Stimulated activated CD4-positive, alpha-beta T cell treated with anti-CD3 and anti-CD28 coated beads, Interleukin-15, amount 100 ng/mL, for 24 hours (primary cell): ENCODE measurements at regions not wholly inside any gene's neighbourhood (a gene's known extent, or its start where the extent isn't known, plus 50 kb on each side); places are given as distances from the start of the nearest gene placed in this dataset.
"Not testable (repeated sequence)": the region's sequence is repeated elsewhere in the genome, so short reads cannot be mapped to it uniquely, and the experiment has no call there.

Experiments used
- DNase-seq: peaks from one replicate; pipeline ENCODE4 v3.0.0-alpha.2; 2020

DNA sequence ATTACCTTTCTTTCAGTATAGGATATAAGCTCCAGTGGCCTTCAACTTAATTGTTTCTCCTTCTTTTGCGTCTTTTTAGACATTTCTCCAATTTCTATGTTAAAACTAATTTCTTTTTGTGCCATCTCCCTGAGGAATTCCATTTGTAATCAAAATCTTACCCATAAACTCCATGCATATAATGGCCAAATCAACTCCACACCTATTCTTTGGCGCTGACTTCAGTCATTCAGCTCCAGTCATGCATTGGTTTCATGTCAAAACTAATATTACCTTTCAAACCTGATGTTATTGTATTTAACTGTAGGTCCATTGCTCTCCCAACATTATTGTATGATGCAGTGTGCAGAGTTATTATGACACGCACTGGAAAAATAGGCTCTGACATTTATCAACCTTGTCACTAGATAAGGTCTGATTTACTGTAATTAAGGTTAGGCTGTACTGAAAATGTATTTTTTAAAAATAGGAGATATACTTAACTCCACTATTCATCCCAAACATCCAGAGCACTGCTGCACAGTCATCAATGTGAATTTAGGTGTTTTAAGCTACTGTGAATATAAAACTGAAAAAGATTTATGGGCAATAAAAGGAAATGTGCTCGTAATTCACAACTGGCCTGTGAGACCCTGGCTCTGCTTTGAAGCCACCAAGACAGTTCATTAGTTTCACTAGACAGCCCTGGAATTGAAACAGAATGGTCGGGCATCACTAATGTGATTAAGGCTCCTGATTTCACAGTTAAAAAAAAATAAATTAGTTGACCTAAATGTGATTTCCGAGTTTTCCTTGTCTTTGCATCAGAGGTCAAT is 180.6 kb upstream of the GRIA4 start:
- no peak for DNase-seq

DNA sequence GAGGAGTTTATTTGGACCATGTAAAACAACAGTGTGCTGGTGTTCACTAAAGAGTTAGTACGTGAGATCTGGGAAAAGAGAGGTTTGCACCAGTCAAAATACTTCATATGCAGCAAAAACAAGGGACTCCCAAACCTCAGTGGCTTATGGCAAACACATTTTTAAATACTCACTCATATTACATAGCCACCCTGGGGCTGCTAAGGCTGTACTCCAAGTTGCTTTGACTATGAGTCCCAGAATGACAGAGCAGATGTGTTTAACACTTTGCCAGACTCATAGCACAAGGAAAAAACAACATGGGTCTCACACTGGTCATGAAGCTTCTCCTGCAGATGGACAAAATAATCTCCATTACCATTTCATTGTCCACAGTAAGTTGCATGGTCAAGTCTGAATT is 202.8 kb upstream of the GRIA4 start:
- DNase-seq = no peak

DNA sequence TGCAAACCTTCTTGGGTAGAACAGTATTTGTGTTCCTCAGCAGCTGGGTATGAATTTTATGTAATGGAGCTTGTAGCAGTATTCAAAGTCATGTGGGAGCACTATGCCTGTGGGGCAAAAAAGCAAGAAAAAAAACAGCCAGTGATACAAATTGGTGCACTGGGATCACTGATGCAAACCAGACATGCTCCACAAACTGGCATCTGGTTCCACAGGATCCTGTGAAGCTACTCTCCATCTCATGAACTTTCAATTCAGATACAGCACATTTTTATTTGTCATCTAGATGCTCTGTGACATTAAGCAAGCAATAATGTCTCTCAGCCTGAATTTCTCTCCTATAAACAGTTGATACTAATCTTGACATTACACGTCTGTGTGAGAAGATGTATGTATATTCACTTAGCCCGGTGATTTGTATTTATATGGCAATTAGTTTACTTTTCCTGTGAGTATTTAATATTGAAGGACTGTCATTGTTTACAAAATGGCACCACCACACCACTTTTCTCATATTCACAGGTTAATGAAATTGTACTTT is 208.5 kb upstream of the GRIA4 start:
- DNase-seq = no peak

DNA sequence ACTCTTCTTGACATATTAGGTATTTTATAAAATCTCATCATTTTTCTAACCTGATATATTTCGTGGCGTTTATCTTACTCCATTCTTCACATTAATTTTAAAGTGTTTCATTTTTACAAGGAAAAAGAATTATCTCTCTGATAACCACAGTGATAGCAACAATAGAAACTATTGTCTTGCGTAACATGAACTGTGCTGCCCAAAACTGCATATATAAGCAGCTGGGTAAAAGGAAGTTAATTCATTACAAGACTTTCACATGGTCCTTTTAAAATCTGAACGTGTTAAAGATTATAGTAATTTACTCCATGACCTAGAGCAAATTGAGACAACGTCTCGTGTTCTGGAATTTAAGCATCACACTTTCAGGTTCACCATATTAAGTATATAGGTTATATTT is 210.4 kb upstream of the GRIA4 start:
- DNase-seq = no peak

DNA sequence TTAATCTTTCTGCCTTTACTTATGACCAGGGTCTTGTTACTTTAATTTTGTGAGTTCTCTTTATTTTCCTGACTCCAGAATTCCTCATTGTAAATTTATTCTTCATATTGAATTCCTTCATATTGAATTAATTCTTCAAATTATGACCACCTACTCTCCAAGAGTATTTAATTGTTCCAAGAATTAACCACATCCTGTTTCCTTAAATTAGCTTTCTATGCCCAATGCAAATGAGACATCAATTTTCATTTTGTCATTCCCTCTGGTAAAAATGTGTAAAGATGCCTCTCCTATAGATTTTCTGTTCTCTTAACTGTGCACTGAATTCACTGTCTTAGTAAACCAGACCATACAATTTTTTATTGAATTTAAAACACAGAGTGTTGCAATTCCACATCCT is 211.2 kb upstream of the GRIA4 start:
- DNase-seq = no peak

DNA sequence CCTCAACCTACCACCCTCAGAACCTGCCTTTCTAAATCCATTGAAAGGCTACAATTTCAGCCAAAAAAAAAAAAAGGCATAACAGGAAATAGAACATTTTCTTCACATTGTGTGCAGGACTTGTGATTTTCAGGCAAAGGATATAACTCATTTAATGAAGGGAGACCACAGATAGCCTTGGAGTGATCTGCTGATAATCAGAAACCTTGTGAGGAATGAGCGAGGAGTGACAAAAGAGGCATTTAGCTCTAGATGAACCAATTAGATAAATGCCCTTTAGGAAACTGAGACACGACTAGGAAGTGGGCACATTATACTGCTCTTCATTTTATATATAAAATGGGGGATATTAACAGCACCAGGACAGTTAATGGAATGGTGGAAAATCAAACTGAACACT is 216.5 kb upstream of the GRIA4 start:
- no peak for DNase-seq

DNA sequence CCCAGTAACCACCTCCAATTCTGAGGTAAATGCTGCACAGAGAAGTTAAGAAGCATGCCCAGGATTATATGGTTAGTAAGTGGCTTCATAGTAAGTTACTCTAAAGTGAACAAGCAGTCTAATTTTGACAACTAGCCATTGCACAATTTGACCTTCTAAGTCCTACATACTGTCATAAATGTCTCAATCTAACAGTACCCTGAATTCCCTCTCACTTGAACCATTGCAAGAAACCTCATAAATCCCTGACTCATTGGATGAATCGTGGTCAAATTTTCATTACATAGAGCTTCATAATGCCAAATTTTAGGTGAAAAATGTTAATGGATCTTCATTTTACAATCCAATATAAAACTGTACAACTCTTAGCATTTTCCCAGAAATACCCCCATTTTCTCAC is 217.3 kb upstream of the GRIA4 start:
- no peak for DNase-seq

DNA sequence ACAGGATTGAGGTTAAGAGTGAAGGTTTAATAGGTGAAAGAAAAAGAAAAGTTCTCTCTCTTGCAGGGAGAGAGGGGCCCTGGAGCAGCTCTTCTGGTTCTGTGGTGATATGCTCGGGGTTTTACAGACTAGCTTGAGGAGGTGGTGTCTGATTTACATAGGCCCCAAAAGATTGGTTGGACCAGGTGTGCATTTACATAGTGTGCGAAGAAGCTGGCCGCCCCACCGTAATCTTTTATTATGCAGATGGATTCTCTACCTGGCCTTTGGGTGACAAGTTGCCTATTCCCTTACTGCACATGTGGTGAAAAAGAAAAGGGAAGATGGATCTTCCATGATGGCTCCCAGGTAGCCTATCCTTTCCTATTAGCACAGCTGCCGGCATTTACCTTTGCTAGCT is 219.9 kb upstream of the GRIA4 start:
- no peak for DNase-seq

DNA sequence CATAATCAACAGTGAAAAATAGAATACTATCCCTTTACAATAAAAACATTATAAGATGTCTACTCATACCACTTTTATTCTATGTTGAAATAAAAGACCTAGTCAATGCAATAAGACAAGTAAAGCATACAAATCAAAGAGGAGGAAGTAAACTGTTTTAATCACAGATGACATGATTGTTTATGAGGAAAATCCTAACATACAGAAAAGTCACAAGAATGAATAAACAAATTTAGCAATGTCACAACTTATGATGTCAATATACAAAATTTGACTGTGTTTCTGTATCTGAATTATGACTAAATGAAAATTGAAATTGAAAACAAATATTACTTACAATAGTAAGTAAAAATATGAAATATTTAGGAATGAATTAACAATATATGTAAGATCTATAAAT is 221.9 kb upstream of the GRIA4 start:
- DNase-seq = no peak

DNA sequence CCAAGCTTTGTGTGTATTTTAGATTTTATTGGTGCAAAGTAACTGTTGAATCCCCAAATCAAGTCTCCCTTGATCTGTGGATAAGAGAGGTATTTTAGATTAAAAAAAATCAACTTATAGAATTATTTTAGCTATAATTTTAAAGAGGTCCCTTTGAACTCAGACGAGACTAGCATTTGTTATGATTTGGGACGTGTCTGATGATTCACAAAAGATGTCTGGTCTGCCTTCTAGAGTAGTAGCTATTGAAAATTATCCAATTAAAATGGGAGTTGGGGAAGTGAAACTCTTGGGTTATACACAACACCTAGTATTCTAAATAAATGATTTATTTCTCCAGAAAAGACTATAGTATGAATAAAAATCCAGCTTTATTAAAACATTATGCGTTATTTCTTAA is 227.9 kb upstream of the GRIA4 start:
- no peak for DNase-seq

DNA sequence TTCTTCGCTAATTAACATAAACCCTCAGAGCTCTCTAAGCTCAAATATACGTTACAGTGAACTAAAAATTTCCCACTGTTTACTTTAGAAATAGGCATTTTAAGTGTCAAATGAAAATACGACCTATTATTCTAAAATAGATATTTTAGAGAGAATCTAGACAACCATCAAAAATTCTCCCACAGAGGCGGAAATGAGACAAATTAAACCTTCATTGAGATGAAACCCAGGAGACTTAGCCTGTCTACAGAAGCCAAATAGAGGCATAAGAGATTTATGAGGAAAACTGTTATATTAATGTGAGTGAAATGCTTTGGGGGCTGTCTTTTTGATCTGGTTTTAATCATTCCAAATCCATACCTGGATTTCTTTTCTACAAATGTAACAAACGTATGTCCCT is 232.0 kb upstream of the GRIA4 start:
- DNase-seq = no peak

DNA sequence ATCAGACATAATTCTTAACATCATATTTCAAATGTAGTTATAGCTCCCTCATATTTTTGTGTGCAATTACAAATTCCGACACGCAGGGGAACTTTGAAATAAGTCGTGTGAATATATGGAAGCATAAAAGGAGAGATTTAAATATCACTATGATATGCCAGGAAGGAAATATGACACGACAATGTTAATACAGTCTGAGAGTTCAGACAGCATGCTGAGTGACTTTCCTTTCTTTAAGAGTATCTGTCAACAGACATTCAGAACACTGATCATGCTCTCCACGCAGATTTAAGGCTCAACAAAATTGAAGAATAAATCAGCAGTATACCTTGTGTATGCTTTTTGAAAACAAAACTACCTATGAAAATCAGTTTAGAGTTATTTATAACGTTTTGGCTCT is 232.6 kb upstream of the CARD18 start:
- DNase-seq = no peak

DNA sequence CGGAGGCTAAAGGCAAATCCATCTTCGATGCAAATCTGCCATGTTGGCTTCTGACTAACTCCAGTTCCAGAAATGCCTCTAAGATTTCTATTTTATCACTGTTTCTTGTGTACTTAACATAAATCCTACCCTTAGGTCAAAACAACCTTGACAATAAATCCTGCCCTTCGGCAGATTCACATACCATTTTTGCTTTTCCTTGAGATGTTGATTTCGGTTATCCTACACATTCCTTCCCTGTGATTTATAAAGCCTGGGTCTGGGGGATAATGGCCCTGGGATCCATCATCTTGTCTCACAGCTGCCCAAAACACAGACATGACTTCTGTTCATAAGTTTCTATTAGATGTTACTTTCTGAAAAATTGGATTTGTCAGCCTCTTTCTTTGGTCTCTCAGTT is 231.7 kb upstream of the CARD18 start:
- no peak for DNase-seq

DNA sequence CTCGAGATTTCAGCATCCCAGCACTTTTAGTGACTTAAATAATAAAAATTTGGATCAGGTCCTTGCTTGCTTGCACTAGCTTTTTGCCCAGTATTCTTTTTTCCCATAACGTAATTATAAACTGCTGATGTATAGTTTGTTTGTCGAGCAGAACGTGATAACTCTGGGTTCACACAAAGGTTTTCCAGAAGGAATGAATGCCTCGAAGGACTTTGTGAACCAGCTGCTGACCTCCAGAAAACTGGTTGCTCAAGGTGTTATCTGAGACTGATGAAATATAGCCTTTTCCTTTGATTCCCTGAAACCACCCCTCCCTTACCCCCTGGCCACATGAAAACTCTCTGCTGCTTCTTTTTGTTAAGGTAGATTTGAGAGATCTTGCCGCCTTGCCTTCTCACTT is 229.1 kb upstream of the CARD18 start:
- DNase-seq = no peak

DNA sequence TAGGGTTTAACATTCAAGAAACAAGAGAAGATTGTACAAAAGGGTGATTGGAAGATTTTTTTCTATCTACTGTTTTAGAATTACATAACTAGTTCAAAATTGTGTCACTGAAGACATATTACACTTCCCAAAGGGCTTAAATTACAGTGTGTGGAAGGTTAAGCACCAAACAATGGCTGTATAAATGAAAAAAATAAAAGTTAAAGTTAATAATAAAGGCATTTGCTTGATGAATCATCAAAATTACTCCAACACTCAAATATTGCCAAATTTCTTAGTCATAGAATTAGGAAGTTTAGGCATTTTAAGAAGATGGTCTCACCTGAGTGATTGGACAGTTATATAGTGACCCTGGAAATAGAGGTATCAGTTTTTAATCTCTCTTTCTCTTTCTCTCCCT is 227.6 kb upstream of the CARD18 start:
- no peak for DNase-seq

DNA sequence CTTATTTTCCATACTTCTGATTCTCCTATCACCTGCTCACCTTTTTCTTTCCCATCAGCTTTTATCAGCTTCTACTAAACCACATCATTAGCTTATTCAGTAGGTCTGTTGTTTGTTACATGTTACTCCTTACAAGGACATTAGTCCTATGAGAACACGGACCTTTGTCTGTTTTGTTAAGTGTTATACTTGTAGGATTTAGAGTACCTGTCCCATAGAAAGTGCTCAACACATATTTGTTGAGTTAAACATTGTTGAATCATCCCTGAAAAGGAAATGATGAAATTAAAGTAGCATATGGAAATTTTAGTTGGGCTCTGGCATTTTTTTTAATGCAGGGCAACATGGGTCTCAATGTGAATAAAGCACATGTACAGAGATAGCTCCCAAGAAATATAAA is 222.1 kb upstream of the CARD18 start:
- DNase-seq = no peak

DNA sequence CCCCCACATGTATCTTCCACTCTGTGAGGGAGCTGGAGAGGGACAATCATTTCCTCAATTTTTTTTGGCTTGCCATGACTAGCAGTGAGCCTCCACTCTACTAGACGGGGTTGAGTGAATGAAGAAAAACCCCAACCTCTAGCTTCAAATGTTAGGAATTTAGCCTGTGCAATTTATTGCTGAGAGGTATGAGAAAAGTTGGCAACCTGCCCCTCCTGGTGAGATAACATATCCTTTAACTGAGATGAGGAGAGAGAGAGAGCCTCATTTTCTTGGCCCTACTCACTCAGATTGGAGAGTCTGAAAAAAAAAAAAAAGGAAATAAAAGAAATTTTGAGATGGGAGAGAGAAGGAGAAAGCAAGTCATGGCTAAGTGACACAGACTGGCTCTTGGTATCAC is 218.2 kb upstream of the CARD18 start:
- no peak for DNase-seq

DNA sequence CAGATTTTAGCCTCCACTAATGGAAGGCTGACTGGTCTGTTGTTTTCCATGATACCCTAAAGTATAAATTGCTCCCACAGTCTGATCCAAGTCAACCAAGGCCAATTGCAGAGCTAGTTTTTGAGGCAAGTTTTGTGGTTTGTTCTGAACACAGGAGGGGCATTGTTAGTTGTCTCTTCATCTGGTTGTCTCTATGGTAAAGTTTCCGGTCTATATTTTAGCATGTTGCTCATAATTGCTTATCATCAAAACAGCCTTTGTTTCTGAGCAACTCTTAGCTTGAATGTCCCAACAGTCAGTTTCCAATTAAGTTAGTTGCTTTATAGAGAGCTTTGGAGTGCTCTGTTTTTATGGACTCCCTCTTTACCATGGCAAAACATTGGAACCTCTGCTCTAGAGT is 217.6 kb upstream of the CARD18 start:
- DNase-seq = no peak

DNA sequence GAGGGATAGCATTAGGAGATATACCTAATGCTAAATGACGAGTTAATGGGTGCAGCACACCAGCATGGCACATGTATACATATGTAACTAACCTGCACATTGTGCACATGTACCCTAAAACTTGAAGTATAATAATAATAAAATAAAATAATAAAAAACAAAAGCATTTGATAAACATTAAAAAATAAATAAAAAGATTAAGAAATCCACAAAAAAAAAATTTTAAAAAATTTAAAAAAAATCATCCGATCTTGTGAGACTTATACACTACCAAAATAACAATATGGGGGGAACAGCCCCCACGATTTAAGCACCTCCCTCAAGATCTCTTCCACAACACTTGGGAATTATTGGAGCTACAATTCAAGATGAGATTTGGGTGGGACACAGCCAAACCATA is 210.3 kb upstream of the CARD18 start:
- not testable (repeated sequence) for DNase-seq

DNA sequence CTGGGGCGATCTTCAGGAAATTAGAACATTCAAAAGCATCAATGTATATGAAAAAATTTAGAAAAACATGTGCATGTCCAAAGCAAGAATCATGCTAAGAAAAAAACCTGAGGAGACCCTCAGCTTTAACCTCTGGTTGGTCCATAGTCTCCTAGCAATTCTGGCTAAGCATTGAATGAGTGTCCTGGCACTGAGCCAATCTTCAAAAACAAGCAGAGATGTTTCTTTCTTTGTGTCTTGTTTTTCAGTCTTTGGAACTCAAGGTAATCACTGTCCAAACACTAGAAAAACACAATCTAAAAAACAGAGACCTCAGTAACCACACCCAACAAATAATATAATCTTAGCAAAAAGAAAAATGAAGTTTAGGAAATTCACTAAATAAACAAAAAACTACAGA is 205.4 kb upstream of the CARD18 start:
- no peak for DNase-seq

DNA sequence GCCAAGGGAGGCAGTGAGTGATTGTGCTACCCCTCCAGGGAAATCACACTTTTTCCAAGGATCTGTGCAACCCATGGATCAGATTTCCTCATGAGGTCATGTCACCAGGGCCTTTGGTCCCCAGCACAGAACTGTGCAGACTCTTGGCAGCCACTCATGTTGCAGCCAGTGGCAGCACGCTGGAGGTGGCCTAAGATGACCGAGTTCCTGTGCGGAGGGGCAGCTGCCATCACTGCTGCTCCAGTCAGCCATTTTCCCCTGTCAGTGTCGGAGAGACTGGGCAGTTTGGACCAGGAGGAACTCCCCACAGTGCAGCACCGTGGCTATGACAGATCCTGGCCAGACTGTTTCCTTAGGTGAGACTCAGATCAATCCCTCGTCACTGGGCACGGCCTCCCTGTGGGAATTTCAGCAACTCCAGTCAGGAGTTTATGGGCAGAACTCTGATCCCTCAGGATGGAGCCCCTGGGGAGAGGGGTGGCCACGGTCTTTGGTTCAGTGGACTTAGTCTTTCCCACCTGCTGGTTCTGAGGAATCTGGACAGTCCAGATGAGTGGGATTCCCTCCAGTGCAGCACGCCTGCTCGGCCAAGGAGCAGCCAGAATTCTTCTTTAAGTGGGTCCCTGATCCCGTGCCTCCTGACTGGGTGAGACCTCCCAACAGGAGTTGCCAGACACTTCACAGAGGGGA is 194.6 kb upstream of the CARD18 start:
- DNase-seq = no peak

DNA sequence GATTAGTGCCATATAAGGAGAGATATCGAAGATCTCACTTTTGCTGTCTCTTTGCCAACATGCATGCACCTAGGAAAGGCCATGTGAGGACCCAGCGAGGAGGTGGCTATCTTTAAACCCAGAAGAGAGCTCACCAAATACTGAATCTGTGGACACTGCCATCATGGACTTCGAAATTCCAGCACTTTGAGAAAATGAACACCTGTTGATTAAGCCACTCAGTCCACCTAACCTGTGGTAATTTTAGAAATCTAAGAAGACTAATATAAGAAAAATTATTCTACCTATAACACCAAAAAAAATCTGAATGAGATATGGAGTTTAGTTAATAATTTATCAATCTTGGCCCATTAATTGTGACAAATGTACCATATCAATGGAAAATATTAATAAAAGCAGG is 193.6 kb upstream of the CARD18 start:
- no peak for DNase-seq

DNA sequence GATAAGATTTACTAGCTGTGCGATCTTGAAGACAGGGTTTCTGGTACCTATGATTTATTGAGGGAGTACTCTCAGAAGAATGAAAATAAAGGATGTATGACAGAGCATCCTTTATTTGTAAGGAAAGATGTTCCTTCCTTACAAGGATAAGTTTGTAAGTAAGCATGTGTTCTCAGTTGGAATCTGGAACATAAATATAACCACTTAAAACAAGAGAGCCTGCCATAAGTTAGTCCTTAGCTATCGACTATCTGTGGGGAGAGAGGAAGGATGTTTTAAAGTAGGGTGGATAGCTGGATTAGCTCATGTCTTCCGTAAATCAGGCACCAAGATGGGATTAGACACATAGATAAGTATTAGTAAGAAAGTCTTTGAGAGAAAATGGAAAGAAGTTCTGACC is 192.6 kb upstream of the CARD18 start:
- DNase-seq = no peak

DNA sequence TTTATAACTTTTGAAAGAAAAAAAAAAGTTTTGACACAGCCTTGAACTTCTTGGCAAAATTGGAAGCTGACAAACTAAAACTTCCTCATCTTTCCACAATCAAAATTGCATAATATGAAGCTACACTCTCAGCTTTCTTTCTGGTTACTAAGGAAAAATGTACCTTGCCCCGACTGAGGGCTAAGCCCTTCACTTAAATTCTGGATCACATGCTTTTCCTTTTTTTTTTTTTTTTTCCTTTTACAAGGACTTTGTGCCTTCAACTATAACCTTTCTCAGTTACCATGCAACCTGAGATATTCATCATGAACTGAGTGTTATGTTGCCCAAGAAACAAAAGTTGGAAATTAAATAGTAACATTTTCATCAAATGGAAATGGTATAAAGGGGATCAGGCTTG is 188.5 kb upstream of the CARD18 start:
- no peak for DNase-seq

DNA sequence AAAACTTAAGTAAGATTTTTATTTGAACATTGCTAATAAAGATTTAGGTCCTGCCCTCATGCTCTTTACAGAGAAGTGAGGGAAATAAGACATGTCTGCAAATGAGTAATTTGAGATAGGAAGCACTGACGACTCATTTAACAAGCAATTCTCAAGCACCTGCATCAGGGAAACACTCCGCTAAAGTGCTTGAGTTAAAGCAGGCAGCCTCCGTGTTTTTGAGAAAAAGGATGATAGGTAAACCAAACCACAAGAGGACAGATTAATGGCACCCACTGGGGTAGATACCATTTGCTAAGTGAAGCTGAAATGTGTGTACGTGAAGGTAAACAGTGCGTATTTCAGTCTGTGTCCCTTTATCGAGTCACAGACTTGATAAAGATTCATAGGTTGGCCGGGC is 184.6 kb upstream of the CARD18 start:
- no peak for DNase-seq
